H9 (cell line): ENCODE measurements at regions not wholly inside any gene's neighbourhood (a gene's known extent, or its start where the extent isn't known, plus 50 kb on each side); places are given as distances from the start of the nearest gene placed in this dataset.

ENCODE experiments used
- DNase-seq: peaks from one replicate; pipeline ENCODE4 v3.0.0-alpha.2; 2017
- H2AFZ ChIP-seq: one replicate; pipeline ENCODE4 v1.6.1; 2013; ENCODE audit warnings: mild to moderate bottlenecking, low read length, control low read depth, moderate library complexity
- H2AK5ac ChIP-seq: 2 replicates; pipeline ENCODE4 v1.6.1; 2013; ENCODE audit warnings: low read length, control low read depth, mixed read lengths; ENCODE audit not compliant: insufficient read length
- H2BK120ac ChIP-seq: one replicate; pipeline ENCODE4 v1.6.1; 2013; ENCODE audit warnings: low read depth, mild to moderate bottlenecking, low read length, control low read depth, inconsistent platforms; ENCODE audit not compliant: poor library complexity, severe bottlenecking
- H2BK12ac ChIP-seq: 2 replicates; pipeline ENCODE4 v1.6.1; 2013; ENCODE audit warnings: low read length, control low read depth, mixed read lengths, low read depth; ENCODE audit not compliant: insufficient read length
- H2BK15ac ChIP-seq: 2 replicates; pipeline ENCODE4 v1.6.1; 2013; ENCODE audit warnings: low read depth, low read length, control low read depth
- H2BK20ac ChIP-seq: one replicate; pipeline ENCODE4 v1.6.1; 2013; ENCODE audit warnings: low read depth, mild to moderate bottlenecking, low read length, control low read depth, inconsistent platforms; ENCODE audit not compliant: poor library complexity, severe bottlenecking
- H2BK5ac ChIP-seq: 2 replicates; pipeline ENCODE4 v1.6.1; 2013; ENCODE audit warnings: low read length, control low read depth, mixed read lengths; ENCODE audit not compliant: insufficient read length
- H3K14ac ChIP-seq: 2 replicates; pipeline ENCODE4 v1.6.1; 2013; ENCODE audit warnings: low read length, control low read depth; ENCODE audit not compliant: insufficient read depth
- H3K18ac ChIP-seq: 2 replicates; pipeline ENCODE4 v1.6.1; 2013; ENCODE audit warnings: low read depth, mild to moderate bottlenecking, mixed read lengths, low read length, control low read depth; ENCODE audit not compliant: insufficient read length
- H3K23ac ChIP-seq: 2 replicates; pipeline ENCODE4 v1.6.1; 2013; ENCODE audit warnings: low read length, control low read depth, mixed read lengths, low read depth; ENCODE audit not compliant: insufficient read length
- H3K23me2 ChIP-seq: 2 replicates; pipeline ENCODE4 v1.6.1; 2013; ENCODE audit warnings: low read depth, mild to moderate bottlenecking, mixed read lengths, low read length, control low read depth; ENCODE audit not compliant: insufficient read length, poor library complexity, severe bottlenecking
- H3K27ac ChIP-seq: 2 replicates; pipeline ENCODE4 v1.5.1; 2013; ENCODE audit warnings: low read length, control low read depth, mixed read lengths, low read depth; ENCODE audit not compliant: insufficient read length
- H3K27me3 ChIP-seq: 2 replicates; pipeline ENCODE4 v1.6.1; 2013; ENCODE audit warnings: low read length, control low read depth, inconsistent platforms; ENCODE audit not compliant: insufficient read depth
- H3K4ac ChIP-seq: 2 replicates; pipeline ENCODE4 v1.6.1; 2013; ENCODE audit warnings: low read depth, mild to moderate bottlenecking, control low read depth, inconsistent platforms, low read length, moderate library complexity
- H3K4me1 ChIP-seq: 2 replicates; pipeline ENCODE4 v1.6.1; 2013; ENCODE audit warnings: low read length, control low read depth, inconsistent platforms; ENCODE audit not compliant: insufficient read depth
- H3K4me2 ChIP-seq: 2 replicates; pipeline ENCODE4 v1.6.1; 2013; ENCODE audit warnings: low read length, control low read depth, mixed read lengths; ENCODE audit not compliant: insufficient read length, insufficient read depth
- H3K56ac ChIP-seq: 2 replicates; pipeline ENCODE4 v1.6.1; 2013; ENCODE audit warnings: low read depth, mild to moderate bottlenecking, mixed read lengths, low read length, control low read depth; ENCODE audit not compliant: insufficient read length
- H3K79me1 ChIP-seq: 2 replicates; pipeline ENCODE4 v1.6.1; 2013; ENCODE audit warnings: low read depth, mild to moderate bottlenecking, moderate library complexity, low read length, control low read depth, inconsistent platforms; ENCODE audit not compliant: insufficient read depth, poor library complexity, severe bottlenecking
- H3K79me2 ChIP-seq: 2 replicates; pipeline ENCODE4 v1.6.1; 2013; ENCODE audit warnings: low read length, control low read depth, inconsistent platforms; ENCODE audit not compliant: insufficient read depth
- H3K9ac ChIP-seq: 2 replicates; pipeline ENCODE4 v1.6.1; 2013; ENCODE audit warnings: low read length, control low read depth, mixed read lengths; ENCODE audit not compliant: insufficient read length; ENCODE audit errors: extremely low read depth
- H3K9me3 ChIP-seq: one replicate; pipeline ENCODE4 v1.6.1; 2013; ENCODE audit warnings: low read depth, low read length, inconsistent platforms; ENCODE audit not compliant: control insufficient read depth
- H3T11ph ChIP-seq: one replicate; pipeline ENCODE4 v1.6.1; 2013; ENCODE audit warnings: mild to moderate bottlenecking, low read length, control low read depth, inconsistent platforms
- H4K20me1 ChIP-seq: one replicate; pipeline ENCODE4 v1.6.1; 2013; ENCODE audit not compliant: control insufficient read depth, insufficient read length, insufficient read depth
- H4K5ac ChIP-seq: 2 replicates; pipeline ENCODE4 v1.6.1; 2013; ENCODE audit warnings: low read depth, mild to moderate bottlenecking, mixed read lengths, low read length, control low read depth; ENCODE audit not compliant: insufficient read length
- H4K8ac ChIP-seq: replicated peaks from 2 replicates; pipeline ENCODE4 v1.6.1; 2013; ENCODE audit warnings: low read length, control low read depth, mixed read lengths, low read depth; ENCODE audit not compliant: insufficient read length
- H4K91ac ChIP-seq: 2 replicates; pipeline ENCODE4 v1.6.1; 2013; ENCODE audit warnings: low read depth, mild to moderate bottlenecking, moderate library complexity, mixed read lengths, low read length, control low read depth; ENCODE audit not compliant: insufficient read length
- H3K27ac Mint-ChIP-seq, 3 experiments: 2 replicates in 2 of 3; 3 replicates in 1 of 3; pipeline ENCODE4 v1.8.0; 2020 to 2021; ENCODE audit warnings: mixed read lengths in 3 of 3, mild to moderate bottlenecking in 1 of 3, moderate library complexity in 1 of 3
- H3K27me3 Mint-ChIP-seq: 2 replicates; pipeline ENCODE4 v1.8.0; 2021; ENCODE audit warnings: low read depth, mild to moderate bottlenecking, moderate library complexity, mixed read lengths
- H3K36me3 Mint-ChIP-seq, 3 experiments: 2 replicates in 2 of 3; 3 replicates in 1 of 3; pipeline ENCODE4 v1.8.0; 2020 to 2021; ENCODE audit warnings: low read depth in 3 of 3, mixed read lengths in 3 of 3; ENCODE audit not compliant: insufficient read depth in 1 of 3
- H3K4me1 Mint-ChIP-seq, 2 experiments: 2 replicates each; pipeline ENCODE4 v1.8.0; 2020; ENCODE audit warnings: mixed read lengths in 2 of 2
- H3K4me3 Mint-ChIP-seq, 2 experiments: 2 replicates in 1 of 2; 3 replicates in 1 of 2; pipeline ENCODE4 v1.8.0; 2020 to 2021; ENCODE audit warnings: mild to moderate bottlenecking in 2 of 2, mixed read lengths in 2 of 2, moderate library complexity in 1 of 2
- H3K9me3 Mint-ChIP-seq, 2 experiments: 2 replicates in 1 of 2; 3 replicates in 1 of 2; pipeline ENCODE4 v1.8.0; 2020; ENCODE audit warnings: mild to moderate bottlenecking in 2 of 2, mixed read lengths in 2 of 2, moderate library complexity in 1 of 2
- CTCF ChIP-seq: fragments of 200-600 bp; sonication (generic); conservative IDR thresholded peaks from 3 replicates; pipeline ENCODE4 v1.8.0; 2021; ENCODE audit warnings: antibody characterized with exemption, mild to moderate bottlenecking
- WGBS: extraction: QIAGEN DNeasy Blood & Tissue Kit; methylation state at CpG from one replicate; pipeline ENCODE4 v1.1.7; 2013; ENCODE audit warnings: missing lambda C conversion rate, low lambda C conversion rate, mixed read lengths; ENCODE audit not compliant: insufficient read length; ENCODE audit errors: extremely low coverage; 5-methylcytosine and 5-hydroxymethylcytosine counted together

- no peaks in the 10 kb centered on the region for H4K20me1 ChIP-seq
- H2BK15ac ChIP-seq, result no peak overlapping the region
- no peak overlapping the region for H3K4me2 ChIP-seq
- no peak overlapping the region for H2BK5ac ChIP-seq
- H2BK120ac ChIP-seq, result no peak overlapping the region
- no peak overlapping the region for H3K4ac ChIP-seq
- H3K9me3 ChIP-seq, result no peaks in the 10 kb centered on the region
- DNase-seq, result peak; percentile 60
- no peak overlapping the region for H4K8ac ChIP-seq
- H2BK20ac ChIP-seq, result no peak overlapping the region
- peaks cover 2 to 3% of the 10 kb centered on the region in 2 experiments; a peak in 2 of 4 replicates for H3K4me1 Mint-ChIP-seq
- H3K18ac ChIP-seq, result no peak overlapping the region
- H3K36me3 Mint-ChIP-seq, result no peaks in the 10 kb centered on the region
- H3K27me3 Mint-ChIP-seq, result peaks cover 5% of the 10 kb centered on the region
- no peak overlapping the region for H2AK5ac ChIP-seq
- no peak overlapping the region for H2AFZ ChIP-seq
- no peak overlapping the region for H3K27ac Mint-ChIP-seq
- no peaks in the 10 kb centered on the region for H3K79me2 ChIP-seq
- no peak overlapping the region for H3K9ac ChIP-seq
- no peaks in the 10 kb centered on the region; a peak in 1 of 5 replicates for H3K9me3 Mint-ChIP-seq
- no peaks in the 10 kb centered on the region for H3K23me2 ChIP-seq
- H3K27ac ChIP-seq, result no peak overlapping the region
- no peak overlapping the region for H3K23ac ChIP-seq
- no peaks in the 10 kb centered on the region for H3K79me1 ChIP-seq
- H3K4me1 ChIP-seq, result no peaks in the 10 kb centered on the region
- H3K14ac ChIP-seq, result no peak overlapping the region
- no peak overlapping the region for H3K56ac ChIP-seq
- H4K5ac ChIP-seq, result no peak overlapping the region
- H3T11ph ChIP-seq, result no peak overlapping the region
- no CpG with 5 or more reads among the region's 3 CpGs for WGBS
- no peak overlapping the region for H2BK12ac ChIP-seq
- H4K91ac ChIP-seq, result no peak overlapping the region
- no peaks in the 10 kb centered on the region for H3K27me3 ChIP-seq
- H3K4me3 Mint-ChIP-seq, result no peak overlapping the region
- peak; percentile 84 for TF ChIP-seq CTCF
These were observed 91.4 kb upstream of the CACNA1A start for GRCh38 chr19:13597640-13598039.
